ENCODE measurements at regions not wholly inside any gene's neighbourhood (a gene's known extent, or its start where the extent isn't known, plus 50 kb on each side); places are given as distances from the start of the nearest gene placed in this dataset.

- 76% methylated on average over 3 of the region's 3 CpGs for WGBS (ENCODE audit: insufficient coverage, low coverage, low lambda C conversion rate, missing lambda C conversion rate)
- intact Hi-C loops (cut with DNase I): no loop called here
Observed at GRCh38 chr2:19749507-19749836, 152.3 kb downstream of the TTC32 start.

GRCh38 chr2:19748711-19749506 lies 152.9 kb downstream of the TTC32 start:
- no peak for TF ChIP-seq CTCF (IDR thresholded peaks at IDR 0.05)
- no peak for TF ChIP-seq POLR2A (IDR thresholded peaks at IDR 0.05)
- intact Hi-C loops (cut with DNase I): no loop called here
- Histone ChIP-seq H3K36me3 (no peaks in the 10 kb centered on the region), H3K4me3 (no peak overlapping the region), H3K4me1 (no peaks in the 10 kb centered on the region), H3K9me3 (no peaks in the 10 kb centered on the region), H3K27me3 (no peaks in the 10 kb centered on the region), H3K27ac (no peak overlapping the region)
- ATAC-seq (no peak), DNase-seq (no peak)
- WGBS (ENCODE audit: insufficient coverage, low coverage, low lambda C conversion rate, missing lambda C conversion rate): 78% methylated on average over 12 of the region's 16 CpGs

More at GRCh38 chr2:19749507-19749836, 152.3 kb downstream of the TTC32 start:
- no peaks in the 10 kb centered on the region for H3K27me3 ChIP-seq
- H3K27ac ChIP-seq: no peak overlapping the region
- no peaks in the 10 kb centered on the region for H3K36me3 ChIP-seq
- no peak for TF ChIP-seq CTCF (IDR thresholded peaks at IDR 0.05)
- TF ChIP-seq POLR2A (IDR thresholded peaks at IDR 0.05): no peak
- H3K4me1 ChIP-seq: no peaks in the 10 kb centered on the region
- H3K9me3 ChIP-seq: no peaks in the 10 kb centered on the region
- DNase-seq (no peak), ATAC-seq (no peak)
- H3K4me3 ChIP-seq: no peak overlapping the region

GRCh38 chr2:19748073-19748375 lies 153.8 kb downstream of the TTC32 start:
- Histone ChIP-seq H3K4me3 (no peak overlapping the region), H3K36me3 (no peaks in the 10 kb centered on the region), H3K9me3 (no peaks in the 10 kb centered on the region), H3K4me1 (no peaks in the 10 kb centered on the region), H3K27me3 (no peaks in the 10 kb centered on the region), H3K27ac (no peak overlapping the region)
- TF ChIP-seq CTCF (IDR thresholded peaks at IDR 0.05): no peak
- no peak for TF ChIP-seq POLR2A (IDR thresholded peaks at IDR 0.05)
- intact Hi-C loops (cut with DNase I): no loop called here
- DNase-seq (no peak), ATAC-seq (no peak)
- WGBS (ENCODE audit: insufficient coverage, low coverage, low lambda C conversion rate, missing lambda C conversion rate): 86% methylated on average over 3 of the region's 6 CpGs

- no peak for ATAC-seq
- intact Hi-C loops (cut with DNase I): no loop called here
- no peaks in the 10 kb centered on the region for H3K27me3 ChIP-seq
- H3K36me3 ChIP-seq: no peaks in the 10 kb centered on the region
- no peak for TF ChIP-seq POLR2A (IDR thresholded peaks at IDR 0.05)
- TF ChIP-seq CTCF (IDR thresholded peaks at IDR 0.05): no peak
- H3K27ac ChIP-seq: no peak overlapping the region
- H3K4me1 ChIP-seq: no peaks in the 10 kb centered on the region
- DNase-seq: no peak
- no peaks in the 10 kb centered on the region for H3K9me3 ChIP-seq
- WGBS (ENCODE audit: insufficient coverage, low coverage, low lambda C conversion rate, missing lambda C conversion rate): 86% methylated on average over 6 of the region's 10 CpGs
- no peak overlapping the region for H3K4me3 ChIP-seq
Observed at GRCh38 chr2:19747310-19748072, 154.3 kb downstream of the TTC32 start.

Data from right lobe of liver (tissue), 6 donors.